ENCODE measurements at regions not wholly inside any gene's neighbourhood (a gene's known extent, or its start where the extent isn't known, plus 50 kb on each side); places are given as distances from the start of the nearest gene placed in this dataset.

DNA sequence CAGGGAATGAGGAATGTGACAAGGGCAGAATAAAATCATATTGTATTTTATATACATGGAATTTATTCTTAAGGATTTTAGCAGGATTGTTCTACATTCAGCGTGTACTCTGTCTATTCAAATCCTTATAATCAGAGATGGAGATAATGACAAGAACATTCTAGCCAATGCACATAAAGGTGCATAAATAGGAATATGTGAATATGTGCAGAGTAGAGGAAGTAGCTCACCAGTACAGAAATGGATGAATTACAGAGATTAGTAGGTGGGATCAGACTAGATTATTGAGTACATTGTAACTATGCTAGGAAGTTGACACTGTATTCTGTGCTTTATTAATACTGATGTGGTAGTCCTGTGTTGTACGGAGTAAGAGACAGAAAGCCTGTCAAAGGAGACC lies 1308.8 kb downstream of the FAM181B start:
- dilution Hi-C loops (cut with MboI; ENCODE audit: extremely low pct_ligation_motif_present, low sequenced_read_pairs) (no loop called here), intact Hi-C loops (cut with micrococcal nuclease) (no loop called here)
- H3K4me1 ChIP-seq (ENCODE audit: control insufficient read depth, extremely low read depth, insufficient read depth, low read length): no peaks in the 10 kb centered on the region
- H3K4me2 ChIP-seq (ENCODE audit: insufficient read depth, low read length): no peak overlapping the region
- H3K27ac ChIP-seq (ENCODE audit: insufficient read depth, low read depth, low read length): no peak overlapping the region
- no TSS peak for BruUV-seq (replicated peaks)
- ChIA-PET CTCF (no interaction called here), POLR2A (no interaction called here)
- no peaks in the 10 kb centered on the region for H3K27me3 ChIP-seq (ENCODE audit: control insufficient read depth in 2 of 2, insufficient read depth in 2 of 2, low read length in 2 of 2)
- H3K9ac ChIP-seq (replicated peaks; ENCODE audit: extremely low read depth, insufficient read depth, low read length): no peak overlapping the region
- peaks cover 2% of the 10 kb centered on the region for H3K9me3 ChIP-seq (replicated peaks; ENCODE audit: control insufficient read depth, insufficient read depth, low read length)
- no peaks in the 10 kb centered on the region for H4K20me1 ChIP-seq (replicated peaks; ENCODE audit: control insufficient read depth, extremely low read depth, insufficient read depth, low read length)
- DNase-seq (ENCODE audit: low read depth, low spot score): no peak
- no peak for FAIRE-seq
- TF ChIP-seq POLR2AphosphoS5 (IDR thresholded peaks at IDR 0.05; ENCODE audit: insufficient read depth, low read depth, low read length) (no peak), FOS (IDR thresholded peaks at IDR 0.05; ENCODE audit: borderline replicate concordance, insufficient read depth, low read length) (no peak), GATA2 (IDR thresholded peaks at IDR 0.05; ENCODE audit: insufficient read depth, insufficient read length, low read depth, low read length) (no peak), POLR2A (IDR thresholded peaks at IDR 0.05; ENCODE audit: low read depth, low read length) (no peak), JUN (IDR thresholded peaks at IDR 0.05; ENCODE audit: borderline replicate concordance, insufficient read depth, insufficient read length, low read depth) (no peak), EZH2 (IDR thresholded peaks at IDR 0.05; ENCODE audit: borderline replicate concordance, low read depth, low read length, severe bottlenecking) (no peak), MYC (IDR thresholded peaks at IDR 0.05; ENCODE audit: low read depth, low read length) (no peak)
- TF ChIP-seq, protein P1, sequence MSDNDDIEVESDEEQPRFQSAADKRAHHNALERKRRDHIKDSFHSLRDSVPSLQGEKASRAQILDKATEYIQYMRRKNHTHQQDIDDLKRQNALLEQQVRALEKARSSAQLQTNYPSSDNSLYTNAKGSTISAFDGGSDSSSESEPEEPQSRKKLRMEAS (IDR thresholded peaks at IDR 0.05; ENCODE audit: insufficient read depth, insufficient read length): no peak
- TF ChIP-seq, protein P2, sequence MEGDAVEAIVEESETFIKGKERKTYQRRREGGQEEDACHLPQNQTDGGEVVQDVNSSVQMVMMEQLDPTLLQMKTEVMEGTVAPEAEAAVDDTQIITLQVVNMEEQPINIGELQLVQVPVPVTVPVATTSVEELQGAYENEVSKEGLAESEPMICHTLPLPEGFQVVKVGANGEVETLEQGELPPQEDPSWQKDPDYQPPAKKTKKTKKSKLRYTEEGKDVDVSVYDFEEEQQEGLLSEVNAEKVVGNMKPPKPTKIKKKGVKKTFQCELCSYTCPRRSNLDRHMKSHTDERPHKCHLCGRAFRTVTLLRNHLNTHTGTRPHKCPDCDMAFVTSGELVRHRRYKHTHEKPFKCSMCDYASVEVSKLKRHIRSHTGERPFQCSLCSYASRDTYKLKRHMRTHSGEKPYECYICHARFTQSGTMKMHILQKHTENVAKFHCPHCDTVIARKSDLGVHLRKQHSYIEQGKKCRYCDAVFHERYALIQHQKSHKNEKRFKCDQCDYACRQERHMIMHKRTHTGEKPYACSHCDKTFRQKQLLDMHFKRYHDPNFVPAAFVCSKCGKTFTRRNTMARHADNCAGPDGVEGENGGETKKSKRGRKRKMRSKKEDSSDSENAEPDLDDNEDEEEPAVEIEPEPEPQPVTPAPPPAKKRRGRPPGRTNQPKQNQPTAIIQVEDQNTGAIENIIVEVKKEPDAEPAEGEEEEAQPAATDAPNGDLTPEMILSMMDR (IDR thresholded peaks at IDR 0.05; ENCODE audit: extremely low read depth in 1 of 2, insufficient read depth in 1 of 2, low read depth in 1 of 2, low read length in 2 of 2): no peak
- no peak overlapping the region for H3K4me3 ChIP-seq (replicated peaks in 1 of 3; ENCODE audit: insufficient read depth in 1 of 3, low read depth in 1 of 3, low read length in 3 of 3)
- H3K36me3 ChIP-seq (ENCODE audit: control insufficient read depth in 2 of 2, extremely low read depth in 1 of 2, insufficient read depth in 2 of 2, low read length in 2 of 2): no peaks in the 10 kb centered on the region
- no peaks in the 10 kb centered on the region for H3K9me1 ChIP-seq (replicated peaks; ENCODE audit: control insufficient read depth, extremely low read depth, insufficient read depth, low read length)
- H2AFZ ChIP-seq (ENCODE audit: low read depth, low read length): no peak overlapping the region
- H3K79me2 ChIP-seq (ENCODE audit: control insufficient read depth, insufficient read depth, low read length): no peaks in the 10 kb centered on the region
